Esophagus muscularis mucosa (tissue), 4 donors: ENCODE measurements at regions not wholly inside any gene's neighbourhood (a gene's known extent, or its start where the extent isn't known, plus 50 kb on each side); places are given as distances from the start of the nearest gene placed in this dataset.

Experiments
- EP300 ChIP-seq: sonication (generic); formaldehyde crosslinking; IDR thresholded peaks from one replicate; pipeline ENCODE4 v1.6.1; 2017; ENCODE audit warnings: antibody characterized with exemption
- POLR2A ChIP-seq: fragments of 450-650 bp; IDR thresholded peaks from one replicate; pipeline ENCODE4 v1.6.1; 2017; ENCODE audit warnings: antibody characterized with exemption, moderate library complexity, mild to moderate bottlenecking, low read depth
- POLR2AphosphoS5 ChIP-seq, 2 donors: sonication (generic); formaldehyde crosslinking; IDR thresholded peaks; one replicate each; pipeline ENCODE4 v1.6.1; 2017; ENCODE audit warnings: antibody characterized with exemption in 2 of 2
- TF ChIP-seq, protein P1 (sequence below), 3 experiments: fragments of 200-600 bp in 2 of 3; fragments of 450-650 bp in 1 of 3; sonication (generic) in 2 of 3; IDR thresholded peaks; one replicate each; pipeline ENCODE4 v1.5.1; 2017 to 2019; ENCODE audit warnings: antibody characterized with exemption in 3 of 3, mild to moderate bottlenecking in 2 of 3, moderate library complexity in 1 of 3

DNA sequence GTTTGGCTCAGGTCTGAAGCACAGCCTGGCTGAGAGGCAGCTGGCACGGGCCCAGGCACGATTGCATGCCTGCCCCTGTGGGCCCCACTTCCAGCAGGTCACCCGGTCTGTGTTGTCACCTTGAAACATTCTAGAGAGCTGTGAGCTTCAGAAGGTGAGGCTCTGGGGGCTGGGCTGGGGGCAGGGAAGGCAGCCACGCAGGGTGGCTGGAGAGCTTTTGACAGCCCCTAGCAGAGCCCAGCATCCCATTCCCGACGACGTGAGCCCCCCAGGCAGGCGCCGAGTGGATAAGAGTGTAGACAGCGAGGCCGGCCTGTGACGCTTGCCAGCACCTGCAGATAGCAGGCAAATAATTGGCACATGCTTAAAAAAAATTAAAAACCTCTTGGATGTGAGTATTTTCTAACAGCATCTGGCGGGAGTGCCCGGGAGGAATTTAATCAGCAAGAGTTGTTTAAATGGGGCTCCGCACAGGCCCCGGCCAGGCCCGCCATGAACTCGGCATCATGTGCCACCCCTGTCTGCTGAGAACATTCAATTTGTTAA, 212.0 kb upstream of the TBX20 start:
- TF ChIP-seq, protein P1, sequence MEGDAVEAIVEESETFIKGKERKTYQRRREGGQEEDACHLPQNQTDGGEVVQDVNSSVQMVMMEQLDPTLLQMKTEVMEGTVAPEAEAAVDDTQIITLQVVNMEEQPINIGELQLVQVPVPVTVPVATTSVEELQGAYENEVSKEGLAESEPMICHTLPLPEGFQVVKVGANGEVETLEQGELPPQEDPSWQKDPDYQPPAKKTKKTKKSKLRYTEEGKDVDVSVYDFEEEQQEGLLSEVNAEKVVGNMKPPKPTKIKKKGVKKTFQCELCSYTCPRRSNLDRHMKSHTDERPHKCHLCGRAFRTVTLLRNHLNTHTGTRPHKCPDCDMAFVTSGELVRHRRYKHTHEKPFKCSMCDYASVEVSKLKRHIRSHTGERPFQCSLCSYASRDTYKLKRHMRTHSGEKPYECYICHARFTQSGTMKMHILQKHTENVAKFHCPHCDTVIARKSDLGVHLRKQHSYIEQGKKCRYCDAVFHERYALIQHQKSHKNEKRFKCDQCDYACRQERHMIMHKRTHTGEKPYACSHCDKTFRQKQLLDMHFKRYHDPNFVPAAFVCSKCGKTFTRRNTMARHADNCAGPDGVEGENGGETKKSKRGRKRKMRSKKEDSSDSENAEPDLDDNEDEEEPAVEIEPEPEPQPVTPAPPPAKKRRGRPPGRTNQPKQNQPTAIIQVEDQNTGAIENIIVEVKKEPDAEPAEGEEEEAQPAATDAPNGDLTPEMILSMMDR (IDR thresholded peaks at IDR 0.05) = no peak
- TF ChIP-seq POLR2A = no peak
- TF ChIP-seq POLR2AphosphoS5 (IDR thresholded peaks at IDR 0.05) = no peak
- TF ChIP-seq EP300 = no peak
